GM12865 (cell line): ENCODE measurements at regions not wholly inside any gene's neighbourhood (a gene's known extent, or its start where the extent isn't known, plus 50 kb on each side); places are given as distances from the start of the nearest gene placed in this dataset.

Experiments
- DNase-seq: peaks from one replicate; pipeline ENCODE4 v3.0.0; 2010; ENCODE audit warnings: low read depth
- H3K4me3 ChIP-seq: 2 replicates; pipeline ENCODE4 v1.5.1; 2011; ENCODE audit warnings: mild to moderate bottlenecking, low read depth, low read length, control low read depth
- TF ChIP-seq, protein P1 (sequence below): IDR thresholded peaks from 2 replicates; pipeline ENCODE4 v1.5.1; 2011; ENCODE audit warnings: low read length, control low read depth, low read depth, inconsistent platforms; ENCODE audit not compliant: insufficient read depth; ENCODE audit errors: missing control alignments

DNA sequence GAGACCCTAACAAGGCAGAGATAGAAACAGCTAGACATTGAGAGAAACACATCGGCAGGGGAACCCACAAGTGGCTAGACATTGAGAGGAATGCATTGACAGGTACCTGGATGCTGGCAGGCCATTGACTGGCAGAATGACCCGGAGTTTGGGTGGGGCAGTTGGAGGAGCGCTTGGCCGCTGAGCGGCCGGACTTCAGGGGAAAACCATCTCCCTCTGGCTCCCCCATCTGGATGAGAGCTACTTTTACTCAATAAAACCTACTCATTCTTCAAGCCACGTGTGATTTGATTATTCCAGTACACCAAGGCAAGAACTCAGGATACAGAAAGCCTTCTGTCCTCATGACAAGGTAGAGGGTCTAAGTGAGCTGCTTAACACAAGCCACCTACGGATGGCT, 473.4 kb downstream of the SLITRK5 start:
- TF ChIP-seq, protein P1, sequence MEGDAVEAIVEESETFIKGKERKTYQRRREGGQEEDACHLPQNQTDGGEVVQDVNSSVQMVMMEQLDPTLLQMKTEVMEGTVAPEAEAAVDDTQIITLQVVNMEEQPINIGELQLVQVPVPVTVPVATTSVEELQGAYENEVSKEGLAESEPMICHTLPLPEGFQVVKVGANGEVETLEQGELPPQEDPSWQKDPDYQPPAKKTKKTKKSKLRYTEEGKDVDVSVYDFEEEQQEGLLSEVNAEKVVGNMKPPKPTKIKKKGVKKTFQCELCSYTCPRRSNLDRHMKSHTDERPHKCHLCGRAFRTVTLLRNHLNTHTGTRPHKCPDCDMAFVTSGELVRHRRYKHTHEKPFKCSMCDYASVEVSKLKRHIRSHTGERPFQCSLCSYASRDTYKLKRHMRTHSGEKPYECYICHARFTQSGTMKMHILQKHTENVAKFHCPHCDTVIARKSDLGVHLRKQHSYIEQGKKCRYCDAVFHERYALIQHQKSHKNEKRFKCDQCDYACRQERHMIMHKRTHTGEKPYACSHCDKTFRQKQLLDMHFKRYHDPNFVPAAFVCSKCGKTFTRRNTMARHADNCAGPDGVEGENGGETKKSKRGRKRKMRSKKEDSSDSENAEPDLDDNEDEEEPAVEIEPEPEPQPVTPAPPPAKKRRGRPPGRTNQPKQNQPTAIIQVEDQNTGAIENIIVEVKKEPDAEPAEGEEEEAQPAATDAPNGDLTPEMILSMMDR: no peak
- no peak overlapping the region for H3K4me3 ChIP-seq
- DNase-seq: no peak

DNA sequence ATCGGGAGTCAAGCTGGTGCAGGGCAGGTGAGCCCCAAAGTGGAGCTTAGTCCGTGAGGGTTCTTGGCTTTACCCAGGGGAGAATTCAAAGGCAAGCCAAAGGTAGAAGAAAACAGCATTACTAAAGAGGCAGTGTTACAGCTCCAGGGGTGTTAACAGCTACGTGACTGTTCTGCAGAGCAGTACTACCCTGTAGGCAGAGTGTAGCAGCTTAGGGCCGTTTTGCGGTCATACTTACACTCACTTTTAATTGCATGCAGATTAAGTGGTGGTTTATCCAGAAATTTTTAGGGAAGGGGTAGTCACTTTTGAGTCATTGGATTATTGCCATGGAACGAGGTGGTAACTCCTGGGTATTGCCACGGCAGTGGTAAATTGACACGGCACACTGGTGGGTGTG, 482.2 kb downstream of the SLITRK5 start:
- no peak overlapping the region for H3K4me3 ChIP-seq
- DNase-seq: no peak
- TF ChIP-seq, protein P1: no peak

DNA sequence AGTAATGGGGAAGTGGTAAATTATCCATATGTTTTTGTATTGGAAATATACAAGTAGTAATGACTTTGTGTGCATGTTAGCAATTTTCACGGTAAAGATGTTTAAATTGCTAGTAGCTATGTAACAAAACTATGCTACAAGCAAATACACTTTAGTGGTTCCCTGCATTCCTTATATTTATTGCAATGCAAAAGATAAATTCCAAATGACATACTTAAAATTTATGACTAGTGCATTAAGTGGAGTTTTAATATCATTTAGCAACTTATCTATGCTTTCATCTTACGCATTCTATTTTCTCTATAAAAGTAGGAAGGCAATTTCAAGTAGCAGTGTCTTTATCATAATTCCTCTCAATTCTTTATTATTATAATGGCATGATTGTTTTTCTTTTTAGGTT, 482.8 kb downstream of the SLITRK5 start:
- H3K4me3 ChIP-seq: no peak overlapping the region
- TF ChIP-seq, protein P1: no peak
- DNase-seq: no peak

DNA sequence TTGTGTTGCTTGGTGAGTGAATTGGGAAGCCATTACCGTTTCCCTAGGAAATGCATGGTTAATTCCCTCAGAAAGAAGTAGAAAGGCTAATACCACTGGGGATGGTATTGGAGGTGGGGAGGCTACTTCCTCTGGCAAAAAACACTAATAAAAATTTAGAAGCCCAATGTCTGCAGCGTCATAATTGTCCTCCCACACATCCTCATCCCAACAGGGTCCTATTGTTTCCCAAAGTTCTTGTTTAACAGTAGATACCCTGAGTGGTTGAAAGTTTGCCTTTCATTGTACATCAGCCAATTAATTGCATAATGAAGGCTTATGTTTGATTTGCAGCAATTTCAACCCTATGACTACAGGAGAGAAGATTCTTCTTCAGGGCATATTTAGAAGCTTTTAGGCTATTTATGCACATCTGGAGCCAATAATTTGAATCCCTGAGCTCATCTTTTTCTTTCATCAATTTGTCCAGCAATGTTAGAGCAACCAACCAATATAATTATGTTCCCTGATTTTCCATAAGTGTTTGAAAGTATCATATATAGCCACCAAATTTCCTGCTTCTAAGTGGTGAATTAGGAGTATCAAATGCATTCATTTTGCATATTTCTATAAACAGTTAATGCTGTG, 491.0 kb downstream of the SLITRK5 start:
- TF ChIP-seq, protein P1: no peak
- DNase-seq: no peak

DNA sequence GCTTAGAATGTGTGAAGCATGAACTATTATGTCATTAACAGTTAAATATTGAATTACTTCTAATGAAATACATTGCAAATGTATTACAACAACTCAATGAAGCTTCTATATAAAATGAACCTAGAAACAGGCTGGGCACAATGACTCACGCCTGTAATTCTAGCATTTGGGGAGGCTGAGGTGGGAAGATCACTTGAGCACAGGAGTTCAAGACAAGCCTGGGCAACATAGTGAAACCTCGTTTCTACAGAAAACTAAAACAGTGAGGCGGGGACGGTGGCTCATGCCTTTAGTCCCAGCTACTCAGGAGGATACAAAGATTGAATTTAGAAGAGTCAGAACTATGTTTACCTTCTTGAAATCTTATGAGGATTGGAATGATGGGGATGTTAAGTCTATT, 505.1 kb downstream of the SLITRK5 start:
- DNase-seq: no peak
- H3K4me3 ChIP-seq: no peak overlapping the region
- TF ChIP-seq, protein P1: no peak

More for the DNA sequence above, 491.0 kb downstream of the SLITRK5 start:
- no peak overlapping the region for H3K4me3 ChIP-seq

DNA sequence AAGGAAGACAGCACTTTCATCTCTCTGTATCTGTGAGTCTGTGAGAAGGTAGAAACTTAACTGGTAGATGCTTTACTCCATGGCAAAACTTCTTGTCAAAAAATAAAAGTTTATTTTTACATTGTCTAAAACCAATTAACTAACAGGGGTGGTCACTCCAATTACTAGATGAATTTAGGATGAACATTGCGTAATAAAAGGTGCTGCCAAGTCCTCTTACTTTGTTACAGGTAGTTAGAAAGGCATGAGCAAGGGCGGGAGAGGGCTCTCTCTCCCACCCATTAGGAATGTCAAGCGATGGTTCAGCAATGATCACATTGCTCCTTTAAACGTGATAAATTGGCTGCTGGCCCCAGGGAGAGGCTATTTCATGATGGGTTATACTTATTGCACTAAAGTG, 512.3 kb downstream of the SLITRK5 start:
- TF ChIP-seq, protein P1: no peak
- no peak overlapping the region for H3K4me3 ChIP-seq
- DNase-seq: no peak

DNA sequence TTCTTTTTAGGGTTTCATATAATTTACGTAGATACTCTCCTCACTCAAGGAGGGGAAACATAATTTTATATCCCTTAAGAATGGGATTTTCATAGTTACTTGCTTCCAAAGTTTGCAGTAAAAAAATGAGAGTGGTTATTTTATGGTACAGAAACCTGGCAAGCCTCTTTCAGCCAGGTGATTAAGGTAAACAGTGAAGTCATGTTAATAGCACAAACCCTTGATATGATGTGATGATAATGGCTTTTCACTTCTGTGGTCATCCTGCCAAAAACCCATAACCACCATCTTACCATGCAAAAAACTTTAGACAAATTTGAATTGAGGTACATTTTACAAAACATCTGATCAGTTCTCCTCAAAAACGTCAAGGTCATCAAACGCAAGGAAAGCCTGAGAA, 517.8 kb downstream of the SLITRK5 start:
- no peak for DNase-seq
- TF ChIP-seq, protein P1: no peak
- H3K4me3 ChIP-seq: no peak overlapping the region
